ENCODE measurements at regions not wholly inside any gene's neighbourhood (a gene's known extent, or its start where the extent isn't known, plus 50 kb on each side); places are given as distances from the start of the nearest gene placed in this dataset.

GRCh38 chr11:134687548-134687947, 275.5 kb upstream of the B3GAT1 start:
- DNase-seq (ENCODE audit: low spot score) = no peak

GRCh38 chr11:134686460-134687061, 274.5 kb upstream of the B3GAT1 start:
- DNase-seq (ENCODE audit: low spot score) = no peak

GRCh38 chr11:134685793-134686380, 273.8 kb upstream of the B3GAT1 start:
- no peak for DNase-seq (ENCODE audit: low spot score)

- no peak for DNase-seq (ENCODE audit: low spot score)
Observed at GRCh38 chr11:134684576-134684975, 272.5 kb upstream of the B3GAT1 start.

GRCh38 chr11:134683860-134684259, 271.8 kb upstream of the B3GAT1 start:
- no peak for DNase-seq (ENCODE audit: low spot score)

GRCh38 chr11:134682577-134682976, 270.5 kb upstream of the B3GAT1 start:
- DNase-seq (ENCODE audit: low spot score) = no peak

- DNase-seq (ENCODE audit: low spot score) = no peak
Observed at GRCh38 chr11:134679592-134679991, 267.6 kb upstream of the B3GAT1 start.

GRCh38 chr11:134678744-134679143, 266.7 kb upstream of the B3GAT1 start:
- no peak for DNase-seq (ENCODE audit: low spot score)

- DNase-seq (ENCODE audit: low spot score) = no peak
Observed at GRCh38 chr11:134677891-134678551, 266.0 kb upstream of the B3GAT1 start.

GRCh38 chr11:134677397-134677822, 265.4 kb upstream of the B3GAT1 start:
- no peak for DNase-seq (ENCODE audit: low spot score)

- DNase-seq (ENCODE audit: low spot score) = no peak
Observed at GRCh38 chr11:134676516-134677287, 264.7 kb upstream of the B3GAT1 start.

GRCh38 chr11:134675983-134676382, 263.9 kb upstream of the B3GAT1 start:
- no peak for DNase-seq (ENCODE audit: low spot score)

GRCh38 chr11:134674974-134675373, 262.9 kb upstream of the B3GAT1 start:
- DNase-seq (ENCODE audit: low spot score) = no peak

GRCh38 chr11:134670961-134671370, 258.9 kb upstream of the B3GAT1 start:
- no peak for DNase-seq (ENCODE audit: low spot score)

- DNase-seq (ENCODE audit: low spot score) = no peak
Observed at GRCh38 chr11:134670247-134670782, 258.3 kb upstream of the B3GAT1 start.

GRCh38 chr11:134669796-134670195, 257.8 kb upstream of the B3GAT1 start:
- DNase-seq (ENCODE audit: low spot score) = no peak

- no peak for DNase-seq (ENCODE audit: low spot score)
Observed at GRCh38 chr11:134668796-134669195, 256.8 kb upstream of the B3GAT1 start.

- no peak for DNase-seq (ENCODE audit: low spot score)
Observed at GRCh38 chr11:134668076-134668475, 256.0 kb upstream of the B3GAT1 start.

- no peak for DNase-seq (ENCODE audit: low spot score)
Observed at GRCh38 chr11:134667505-134667904, 255.5 kb upstream of the B3GAT1 start.

- no peak for DNase-seq (ENCODE audit: low spot score)
Observed at GRCh38 chr11:134667175-134667500, 255.1 kb upstream of the B3GAT1 start.

- no peak for DNase-seq (ENCODE audit: low spot score)
Observed at GRCh38 chr11:134666273-134667174, 254.5 kb upstream of the B3GAT1 start.

Data from HuH-7.5 (cell line).